ENCODE measurements at regions not wholly inside any gene's neighbourhood (a gene's known extent, or its start where the extent isn't known, plus 50 kb on each side); places are given as distances from the start of the nearest gene placed in this dataset.

DNA sequence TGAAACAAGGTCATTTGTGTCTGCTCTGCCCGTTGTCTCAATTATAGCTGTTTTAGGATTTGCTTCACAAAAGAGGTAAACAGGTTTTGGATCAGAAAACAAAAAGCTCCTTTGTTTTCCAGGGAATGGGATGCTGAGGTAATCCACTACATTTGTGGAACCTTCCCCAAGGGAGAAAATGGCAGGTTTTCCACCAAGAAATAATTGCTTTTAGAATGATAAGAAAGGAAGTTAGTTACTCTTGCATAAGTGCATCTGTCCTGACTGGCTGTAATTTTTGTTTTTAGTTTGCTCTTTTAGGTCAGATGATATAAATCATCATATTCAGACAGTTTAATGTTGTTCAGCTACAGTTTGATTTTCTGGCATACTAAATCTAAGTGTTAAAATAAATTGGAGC, 198.5 kb upstream of the COL8A1 start:
- TF ChIP-seq, protein P1, sequence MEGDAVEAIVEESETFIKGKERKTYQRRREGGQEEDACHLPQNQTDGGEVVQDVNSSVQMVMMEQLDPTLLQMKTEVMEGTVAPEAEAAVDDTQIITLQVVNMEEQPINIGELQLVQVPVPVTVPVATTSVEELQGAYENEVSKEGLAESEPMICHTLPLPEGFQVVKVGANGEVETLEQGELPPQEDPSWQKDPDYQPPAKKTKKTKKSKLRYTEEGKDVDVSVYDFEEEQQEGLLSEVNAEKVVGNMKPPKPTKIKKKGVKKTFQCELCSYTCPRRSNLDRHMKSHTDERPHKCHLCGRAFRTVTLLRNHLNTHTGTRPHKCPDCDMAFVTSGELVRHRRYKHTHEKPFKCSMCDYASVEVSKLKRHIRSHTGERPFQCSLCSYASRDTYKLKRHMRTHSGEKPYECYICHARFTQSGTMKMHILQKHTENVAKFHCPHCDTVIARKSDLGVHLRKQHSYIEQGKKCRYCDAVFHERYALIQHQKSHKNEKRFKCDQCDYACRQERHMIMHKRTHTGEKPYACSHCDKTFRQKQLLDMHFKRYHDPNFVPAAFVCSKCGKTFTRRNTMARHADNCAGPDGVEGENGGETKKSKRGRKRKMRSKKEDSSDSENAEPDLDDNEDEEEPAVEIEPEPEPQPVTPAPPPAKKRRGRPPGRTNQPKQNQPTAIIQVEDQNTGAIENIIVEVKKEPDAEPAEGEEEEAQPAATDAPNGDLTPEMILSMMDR (conservative IDR thresholded peaks at IDR 0.05; ENCODE audit: low read length) = no peak
- TF ChIP-seq EZH2phosphoT487 (IDR thresholded peaks at IDR 0.05; ENCODE audit: borderline replicate concordance, low read depth, low read length) = no peak
